Kidney capillary endothelial cell (primary cell): ENCODE measurements at regions not wholly inside any gene's neighbourhood (a gene's known extent, or its start where the extent isn't known, plus 50 kb on each side); places are given as distances from the start of the nearest gene placed in this dataset.
"Not testable (repeated sequence)": the region's sequence is repeated elsewhere in the genome, so short reads cannot be mapped to it uniquely, and the experiment has no call there.

ENCODE experiments used
- DNase-seq: peaks from one replicate; pipeline ENCODE4 v3.0.0-alpha.2; 2018; ENCODE audit warnings: low spot score

- no peak for DNase-seq
Observed at GRCh38 chr16:82300374-82300951, 130.4 kb upstream of the MPHOSPH6 start.

- DNase-seq = no peak
Observed at GRCh38 chr16:82298472-82298871, 128.4 kb upstream of the MPHOSPH6 start.

DNA sequence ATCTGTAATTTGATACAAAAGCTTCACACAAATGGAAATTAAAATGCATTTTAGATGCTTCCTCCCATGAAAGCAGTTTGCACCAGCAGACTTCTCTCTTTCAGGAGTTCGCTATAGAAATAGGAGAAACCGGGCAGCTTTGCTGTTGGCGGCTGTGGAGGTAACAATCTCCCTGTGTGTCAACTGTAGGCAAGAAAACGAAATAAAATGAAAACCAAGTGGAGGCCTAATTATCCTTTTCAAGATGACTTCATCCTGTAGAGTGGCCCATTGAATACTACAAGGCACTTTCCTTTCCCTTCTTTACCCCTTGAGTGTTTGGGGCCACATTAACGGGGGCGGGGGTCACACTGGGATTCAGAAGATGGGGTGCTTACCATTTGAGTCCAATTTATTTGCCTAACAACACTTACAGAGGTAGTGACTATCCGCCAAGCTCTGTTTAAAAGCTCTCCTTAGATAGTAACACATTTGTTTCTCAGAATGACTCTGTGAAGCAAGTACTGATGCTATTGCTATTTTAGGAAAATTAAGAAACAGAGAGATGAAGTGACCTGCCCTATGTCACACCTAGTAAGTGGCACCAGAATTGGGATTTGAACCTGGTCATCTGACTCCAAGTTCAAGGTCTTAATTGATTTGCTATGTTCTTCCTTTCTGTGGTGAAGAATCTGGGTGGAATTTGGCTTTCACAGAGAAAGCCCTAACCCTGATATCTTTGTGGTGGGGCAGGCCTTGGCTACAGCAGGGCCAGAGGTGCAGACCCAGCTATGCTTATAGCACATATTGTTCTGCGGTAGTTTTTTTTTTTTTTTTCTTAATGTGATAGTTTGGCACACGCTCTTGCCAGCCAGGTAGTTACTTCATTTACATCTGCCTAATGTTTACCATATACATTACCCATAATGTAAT lies 125.5 kb upstream of the MPHOSPH6 start:
- no peak for DNase-seq

GRCh38 chr16:82293671-82294070 lies 123.6 kb upstream of the MPHOSPH6 start:
- no peak for DNase-seq

GRCh38 chr16:82287937-82288336 lies 117.9 kb upstream of the MPHOSPH6 start:
- no peak for DNase-seq

DNA sequence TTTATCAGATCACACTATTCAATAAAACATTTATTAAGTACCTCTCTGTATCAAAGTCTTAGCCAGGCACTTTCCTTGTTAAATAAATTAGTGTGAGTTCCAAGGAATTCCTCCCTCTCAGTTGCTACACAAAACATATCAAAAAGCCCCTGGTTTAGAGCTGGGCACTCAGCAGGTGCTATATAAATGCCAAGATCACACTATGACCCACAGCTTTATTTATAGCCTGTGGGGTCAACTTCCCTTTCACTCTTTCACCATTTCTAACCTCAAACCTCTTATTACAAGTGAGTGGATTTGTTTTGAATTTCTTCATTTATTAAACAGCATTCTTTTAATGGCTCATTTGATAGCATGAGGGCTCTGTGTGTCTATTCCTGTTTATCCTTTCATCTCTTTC lies 112.6 kb upstream of the MPHOSPH6 start:
- DNase-seq = no peak

DNA sequence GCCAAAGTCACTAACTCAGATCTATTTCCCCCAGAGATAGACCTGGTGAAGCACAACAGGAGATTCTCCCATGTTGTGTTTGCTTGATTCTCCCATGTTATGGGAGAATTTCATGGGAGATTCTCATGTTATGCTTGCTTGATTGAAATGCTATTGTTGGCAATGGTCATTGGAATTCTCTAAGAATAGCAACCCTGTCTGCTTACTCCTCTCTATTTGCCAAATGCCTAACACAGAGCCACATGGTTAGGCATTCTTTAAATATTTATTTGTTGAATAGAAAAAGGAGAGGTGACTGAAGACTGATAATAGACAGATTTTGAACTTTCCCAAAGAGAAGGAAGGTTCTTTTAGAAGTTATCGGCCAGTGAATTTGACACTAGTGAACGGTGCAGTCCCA lies 111.5 kb upstream of the MPHOSPH6 start:
- no peak for DNase-seq

DNA sequence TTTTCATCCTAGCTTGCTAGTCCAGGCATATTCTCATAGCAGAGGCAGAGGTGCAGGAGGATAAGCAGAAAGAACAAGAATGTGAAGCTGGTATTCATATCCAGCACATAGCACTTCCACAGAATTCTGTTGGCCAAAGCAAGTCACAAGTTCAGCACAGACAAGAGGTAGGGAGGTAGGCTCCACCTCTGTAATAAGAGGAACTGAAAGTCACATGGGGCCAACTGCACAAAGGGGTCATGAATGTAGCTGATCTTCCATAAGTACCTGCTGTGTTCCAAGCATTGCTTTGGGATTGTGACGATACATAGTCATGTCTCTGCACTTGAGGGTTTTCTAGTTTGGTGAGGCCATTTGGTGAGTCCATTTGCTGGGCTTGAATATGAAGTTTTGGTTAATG lies 110.8 kb upstream of the MPHOSPH6 start:
- DNase-seq = no peak

DNA sequence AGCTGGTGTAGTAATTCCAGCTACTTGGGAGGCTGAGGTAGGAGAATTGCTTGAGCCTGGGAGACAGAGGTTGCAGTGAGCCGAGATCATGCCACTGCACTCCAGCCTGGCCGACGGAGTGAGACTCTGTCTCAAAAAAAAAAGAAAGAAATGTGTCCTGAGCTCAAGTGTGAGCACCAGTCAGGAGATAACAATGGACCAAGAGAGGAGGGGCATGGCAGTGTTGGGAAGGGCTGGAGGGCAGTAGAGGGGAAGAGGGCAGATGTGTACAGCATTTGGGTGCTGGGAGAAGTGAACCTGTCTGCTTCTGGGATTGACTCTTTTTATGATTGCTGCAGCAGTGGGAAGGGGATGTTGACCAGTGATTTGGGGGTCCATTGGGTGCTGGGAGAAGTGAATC lies 105.3 kb upstream of the MPHOSPH6 start:
- DNase-seq = not testable (repeated sequence)

- no peak for DNase-seq
Observed at GRCh38 chr16:82271636-82272035, 101.6 kb upstream of the MPHOSPH6 start.

DNA sequence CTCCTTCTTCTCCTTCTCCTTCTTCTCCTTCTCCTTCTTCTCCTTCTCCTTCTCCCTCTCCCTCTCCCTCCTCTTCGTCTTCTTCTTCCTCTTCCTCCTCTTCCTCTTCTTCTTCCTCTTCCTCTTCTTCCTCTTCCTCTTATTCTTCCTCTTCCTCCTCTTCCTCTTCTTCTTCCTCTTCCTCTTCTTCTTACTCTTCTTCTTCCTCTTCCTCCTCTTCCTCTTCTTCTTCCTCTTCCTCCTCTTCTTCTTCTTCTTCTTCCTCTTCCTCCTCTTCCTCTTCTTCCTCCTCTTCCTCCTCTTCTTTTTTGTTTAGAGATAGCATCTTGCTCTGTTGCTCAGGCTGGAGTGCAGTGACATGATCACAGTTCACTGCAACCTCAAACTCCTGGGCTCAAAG lies 97.7 kb upstream of the MPHOSPH6 start:
- DNase-seq = not testable (repeated sequence)

DNA sequence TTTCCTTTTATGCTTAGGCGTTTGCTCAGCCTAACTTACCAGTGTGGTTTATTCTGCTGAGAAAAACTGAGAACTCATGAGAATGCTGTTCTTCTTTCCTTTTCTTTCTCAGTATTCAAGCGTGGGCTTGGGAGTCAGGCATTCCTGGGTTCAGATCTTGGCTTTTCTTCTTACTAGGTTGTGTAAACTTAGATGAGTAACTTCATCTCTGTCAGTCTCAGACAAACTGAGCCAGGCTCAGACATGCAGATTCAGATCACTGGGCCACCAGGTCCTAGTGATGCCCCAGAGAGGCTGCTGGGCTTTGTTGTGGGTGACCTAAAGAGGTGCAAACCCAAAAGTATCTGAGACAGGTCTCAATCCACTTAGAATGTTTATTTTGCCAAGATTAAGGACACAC lies 95.8 kb upstream of the MPHOSPH6 start:
- DNase-seq = no peak

- no peak for DNase-seq
Observed at GRCh38 chr16:82264756-82265155, 94.7 kb upstream of the MPHOSPH6 start.

DNA sequence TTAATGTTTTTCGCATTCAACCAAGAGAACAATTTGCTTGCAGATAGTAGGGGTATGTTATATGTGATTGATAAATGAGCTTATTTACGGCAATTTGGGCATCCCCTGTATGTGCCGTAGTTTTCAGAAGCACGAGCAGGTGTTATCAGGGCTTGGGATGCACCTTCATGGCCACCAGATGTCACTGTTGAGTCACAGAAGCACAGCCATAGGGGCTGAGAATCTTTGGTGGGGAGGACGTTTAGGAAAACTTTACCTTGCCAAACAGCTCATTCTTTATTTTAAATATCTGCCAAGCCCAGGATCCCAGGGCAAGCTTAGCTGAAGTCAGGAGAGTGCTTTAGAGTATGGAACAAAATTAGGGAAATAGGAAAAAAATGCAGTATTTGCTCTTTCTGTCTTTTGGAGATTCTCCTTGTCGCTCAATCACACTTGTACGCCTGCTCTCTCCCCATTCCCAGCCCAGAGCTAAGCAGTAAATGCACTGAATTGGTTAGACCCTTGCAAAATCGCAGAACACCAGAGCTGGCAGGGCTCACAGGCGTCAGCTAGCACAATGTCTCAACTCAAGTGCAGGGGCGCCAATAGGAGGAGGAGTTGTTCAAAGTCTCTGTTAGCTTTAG lies 93.6 kb upstream of the MPHOSPH6 start:
- peak; percentile 49 for DNase-seq

- no peak for DNase-seq
Observed at GRCh38 chr16:82262244-82262643, 92.2 kb upstream of the MPHOSPH6 start.

DNA sequence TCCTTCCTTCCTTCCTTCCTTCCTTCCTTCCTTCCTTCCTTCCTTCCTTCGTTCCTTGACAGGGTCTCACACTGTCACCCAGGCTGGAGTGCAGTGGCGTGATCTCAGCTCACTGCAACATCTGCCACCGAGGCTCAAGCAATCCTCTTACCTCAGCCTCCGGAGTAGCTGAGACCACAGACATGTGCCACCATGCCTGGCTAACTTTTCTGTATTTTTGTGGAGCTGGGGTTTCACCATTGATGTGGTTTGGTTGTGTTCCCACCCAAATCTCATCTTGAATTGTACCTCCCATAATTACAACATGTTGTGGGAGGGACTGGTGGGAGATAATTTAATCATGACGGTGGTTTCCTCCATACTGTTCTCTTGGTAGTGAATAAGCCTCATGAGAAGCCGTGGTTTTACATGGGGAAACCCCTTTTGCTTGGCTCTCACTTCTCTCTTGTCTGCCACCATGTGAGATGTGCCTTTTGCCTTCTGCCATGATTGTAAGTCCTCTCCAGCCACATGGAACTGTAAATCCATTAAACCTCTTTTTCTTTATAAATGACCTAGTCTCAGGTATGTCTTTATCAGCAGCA lies 90.3 kb upstream of the MPHOSPH6 start:
- no peak for DNase-seq

DNA sequence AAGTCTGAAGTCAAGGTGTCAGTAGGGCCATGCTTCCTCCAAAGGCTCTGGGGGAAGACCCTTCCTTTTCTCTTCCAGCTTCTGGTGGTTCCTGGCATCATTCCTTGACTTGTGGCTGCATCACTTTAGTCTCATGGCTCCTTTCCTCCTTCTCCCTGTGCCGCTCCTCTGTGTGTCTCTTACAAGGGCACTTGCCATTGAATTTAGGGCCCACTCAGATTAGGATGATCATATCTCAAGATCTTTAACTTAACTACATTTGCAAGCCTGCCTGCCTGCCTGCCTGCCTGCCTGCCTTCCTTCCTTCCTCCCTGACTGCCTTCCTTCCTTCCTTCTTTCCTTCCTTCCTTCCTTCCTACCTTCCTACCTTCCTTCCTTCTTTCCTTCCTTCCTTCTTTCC lies 89.7 kb upstream of the MPHOSPH6 start:
- DNase-seq = no peak

GRCh38 chr16:82257990-82258389 lies 88.0 kb upstream of the MPHOSPH6 start:
- no peak for DNase-seq

DNA sequence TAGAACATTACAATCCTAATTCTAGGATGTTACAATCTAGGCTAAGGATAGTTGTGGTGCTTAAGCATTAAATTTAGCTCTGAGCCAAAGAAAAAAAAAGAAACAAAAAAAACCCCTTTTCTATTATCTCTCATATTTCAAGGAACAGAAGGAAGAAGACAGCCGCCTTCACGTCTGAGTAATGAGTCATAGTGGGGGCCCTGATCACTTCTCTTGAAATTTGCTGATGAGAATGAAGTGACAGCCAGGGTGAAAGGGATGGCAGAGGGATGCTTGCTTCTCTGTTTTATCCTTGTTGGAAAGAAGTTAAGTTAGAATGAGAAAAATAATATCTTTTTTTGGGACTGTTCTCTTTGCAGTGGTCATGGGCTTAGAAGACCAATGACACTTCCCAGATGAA lies 82.6 kb upstream of the MPHOSPH6 start:
- DNase-seq = no peak

GRCh38 chr16:82248677-82249076 lies 78.7 kb upstream of the MPHOSPH6 start:
- DNase-seq = no peak

- no peak for DNase-seq
Observed at GRCh38 chr16:82248012-82248656, 78.1 kb upstream of the MPHOSPH6 start.

GRCh38 chr16:82242201-82242600 lies 72.2 kb upstream of the MPHOSPH6 start:
- DNase-seq = no peak
